ENCODE measurements at regions not wholly inside any gene's neighbourhood (a gene's known extent, or its start where the extent isn't known, plus 50 kb on each side); places are given as distances from the start of the nearest gene placed in this dataset.
A peak's percentile ranks its signal among the peaks of the same experiment; 100 is the strongest.

DNA sequence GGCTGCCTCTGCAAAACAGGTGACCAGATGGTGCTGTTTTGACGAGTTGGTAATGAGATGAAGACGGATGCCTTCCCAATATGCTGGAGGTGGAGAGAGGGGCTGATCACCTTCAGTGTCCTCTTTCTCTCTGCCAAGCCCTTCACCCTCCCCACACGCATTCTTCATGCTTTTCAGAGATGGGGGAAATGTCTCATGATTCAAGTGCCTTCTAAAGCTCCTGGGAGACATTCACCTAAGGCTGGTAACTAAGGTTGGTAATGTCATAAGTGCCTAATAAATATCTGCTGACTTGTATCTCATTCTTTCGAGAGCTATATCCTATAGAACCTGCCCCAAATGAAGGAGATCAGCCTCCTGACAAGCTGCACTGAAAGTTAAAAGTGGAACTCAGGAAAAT, 86.2 kb upstream of the MBNL2 start:
- no peak for DNase-seq (ENCODE audit: low spot score)

GRCh38 chr13:97136418-97136817, 85.7 kb upstream of the MBNL2 start:
- DNase-seq (ENCODE audit: low spot score): no peak

DNA sequence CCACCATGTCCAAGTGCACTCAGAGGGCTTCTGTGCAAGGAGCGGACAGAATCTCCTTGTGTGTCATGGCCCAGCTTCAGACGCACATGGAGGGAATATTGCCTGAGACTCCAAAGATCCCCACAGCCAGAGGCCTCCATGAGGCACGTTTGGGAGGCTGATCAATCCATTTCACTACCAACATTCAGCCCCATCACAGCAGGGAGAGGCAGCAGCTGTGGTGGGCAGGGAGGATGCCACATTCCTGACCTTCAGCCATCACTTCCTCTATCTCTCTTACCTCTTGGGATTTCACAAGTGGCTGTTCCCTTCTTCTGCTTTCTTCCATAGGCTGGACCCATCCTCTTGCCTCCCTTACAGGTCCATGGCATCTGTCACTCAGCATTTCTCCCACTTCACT, 82.4 kb upstream of the MBNL2 start:
- no peak for DNase-seq (ENCODE audit: low spot score)

DNA sequence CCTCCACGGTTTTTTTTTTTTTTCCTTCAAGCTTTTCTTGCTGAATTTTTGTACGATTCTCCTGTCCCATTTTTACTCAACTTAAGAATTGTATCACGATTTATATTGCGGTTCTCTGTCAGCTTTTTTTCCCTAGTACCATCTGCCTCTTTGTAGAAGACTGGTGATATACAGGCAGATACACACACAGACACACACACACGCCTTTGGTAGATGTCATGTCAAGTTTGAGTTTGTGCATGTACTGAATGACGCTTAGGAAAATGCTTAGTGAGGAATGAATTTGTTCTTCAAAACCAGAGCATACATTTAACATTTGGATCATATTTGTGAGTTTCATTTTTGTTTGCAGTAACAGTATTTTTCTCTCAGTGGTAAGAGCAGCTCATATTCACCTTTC, 82.0 kb upstream of the MBNL2 start:
- no peak for DNase-seq (ENCODE audit: low spot score)

DNA sequence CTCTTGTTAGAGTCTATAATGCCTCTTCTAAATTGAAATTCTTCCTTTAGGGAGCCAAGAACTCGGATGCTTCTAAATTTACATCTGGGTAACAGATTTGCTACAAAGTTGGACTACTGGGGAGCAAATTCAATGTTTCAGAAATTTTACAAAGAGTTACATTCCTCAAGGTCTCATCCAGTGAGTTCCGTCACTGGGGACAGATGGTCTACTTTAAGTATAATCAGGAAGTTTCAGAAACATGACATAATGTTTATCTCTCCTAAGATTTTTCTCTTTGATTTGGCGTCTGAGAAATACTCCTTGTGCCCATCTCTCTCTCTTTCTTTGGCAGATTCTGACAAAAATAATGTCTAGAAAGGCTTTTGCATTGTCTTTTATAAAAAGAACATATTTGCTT, 81.5 kb upstream of the MBNL2 start:
- DNase-seq (ENCODE audit: low spot score): no peak

DNA sequence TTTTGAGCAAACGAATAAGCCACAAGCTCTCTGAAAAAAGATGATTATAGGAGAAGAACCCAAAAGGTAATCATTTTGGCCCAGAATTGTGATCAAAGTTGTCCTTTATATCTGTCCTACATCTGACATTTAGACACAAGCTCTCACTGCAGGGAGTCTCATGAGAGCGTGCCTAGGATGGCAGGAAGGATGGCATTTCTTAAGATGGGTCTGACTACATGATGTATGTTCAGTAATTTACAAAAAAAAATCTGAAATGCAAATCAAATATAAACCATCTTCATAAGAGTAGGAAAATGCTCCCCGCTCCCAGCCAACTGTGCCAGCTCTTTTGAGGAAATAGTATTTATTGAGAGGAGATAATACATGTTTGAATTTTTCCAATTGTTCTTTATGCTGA, 81.0 kb upstream of the MBNL2 start:
- no peak for DNase-seq (ENCODE audit: low spot score)

GRCh38 chr13:97141564-97142005, 80.5 kb upstream of the MBNL2 start:
- peak; percentile 6 for DNase-seq (ENCODE audit: low spot score)

DNA sequence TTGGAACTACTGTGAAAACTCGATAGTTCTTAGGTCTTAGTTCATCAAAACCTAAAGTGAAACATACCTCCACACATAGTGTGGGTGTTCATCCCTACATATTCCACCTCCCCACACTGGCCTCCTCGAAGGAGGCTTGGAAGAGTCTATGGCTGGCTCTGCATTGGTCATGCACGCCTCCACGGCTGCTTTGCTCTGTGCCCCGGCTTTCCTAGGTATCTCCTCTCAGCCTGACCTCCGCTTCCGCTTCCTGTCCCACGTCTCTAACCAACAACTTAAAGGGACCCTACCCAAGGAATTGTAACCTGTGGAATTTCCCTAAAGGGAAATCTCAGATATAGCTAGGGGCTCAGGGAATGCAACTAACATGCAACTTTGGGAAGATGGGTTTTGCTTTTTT, 79.7 kb upstream of the MBNL2 start:
- DNase-seq (ENCODE audit: low spot score): no peak

GRCh38 chr13:97145057-97145456, 77.1 kb upstream of the MBNL2 start:
- no peak for DNase-seq (ENCODE audit: low spot score)

DNA sequence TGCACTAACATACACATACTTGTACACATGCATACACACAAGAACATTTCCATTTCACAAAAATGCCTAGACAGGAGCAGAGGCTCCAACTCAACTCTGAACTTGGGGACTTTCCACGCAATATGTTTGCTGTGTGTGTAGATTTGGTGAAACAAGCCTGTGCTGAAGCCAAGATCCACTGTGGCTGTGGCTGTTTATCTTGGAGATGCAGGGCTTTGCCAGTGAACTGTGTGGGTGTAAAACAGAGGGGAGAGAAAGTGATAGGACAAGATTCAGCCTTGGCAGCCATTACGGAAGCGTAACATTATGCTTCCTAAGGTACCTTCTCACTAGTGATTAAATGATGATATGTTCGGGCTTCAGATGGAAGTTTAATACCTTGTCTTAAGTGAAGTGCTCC, 73.2 kb upstream of the MBNL2 start:
- no peak for DNase-seq (ENCODE audit: low spot score)

DNA sequence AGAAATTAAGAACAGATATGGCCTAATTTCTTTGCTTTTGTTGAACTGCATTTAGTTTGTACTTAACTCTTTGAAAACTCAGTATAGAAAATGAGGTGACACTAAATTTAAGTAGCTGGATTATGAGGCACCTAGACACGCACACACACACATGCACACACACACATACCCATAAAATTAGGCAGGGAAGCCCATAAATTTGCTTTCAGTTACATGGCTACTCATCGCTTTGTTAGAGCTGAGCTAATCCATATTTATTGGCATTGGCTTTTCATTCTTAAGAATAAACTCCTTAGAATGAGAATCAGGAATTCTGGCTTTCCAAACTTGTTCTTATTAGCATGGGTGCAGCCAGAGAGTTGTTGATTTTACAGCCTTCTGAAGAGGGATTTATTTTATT, 61.7 kb upstream of the MBNL2 start:
- DNase-seq (ENCODE audit: low spot score): no peak

DNA sequence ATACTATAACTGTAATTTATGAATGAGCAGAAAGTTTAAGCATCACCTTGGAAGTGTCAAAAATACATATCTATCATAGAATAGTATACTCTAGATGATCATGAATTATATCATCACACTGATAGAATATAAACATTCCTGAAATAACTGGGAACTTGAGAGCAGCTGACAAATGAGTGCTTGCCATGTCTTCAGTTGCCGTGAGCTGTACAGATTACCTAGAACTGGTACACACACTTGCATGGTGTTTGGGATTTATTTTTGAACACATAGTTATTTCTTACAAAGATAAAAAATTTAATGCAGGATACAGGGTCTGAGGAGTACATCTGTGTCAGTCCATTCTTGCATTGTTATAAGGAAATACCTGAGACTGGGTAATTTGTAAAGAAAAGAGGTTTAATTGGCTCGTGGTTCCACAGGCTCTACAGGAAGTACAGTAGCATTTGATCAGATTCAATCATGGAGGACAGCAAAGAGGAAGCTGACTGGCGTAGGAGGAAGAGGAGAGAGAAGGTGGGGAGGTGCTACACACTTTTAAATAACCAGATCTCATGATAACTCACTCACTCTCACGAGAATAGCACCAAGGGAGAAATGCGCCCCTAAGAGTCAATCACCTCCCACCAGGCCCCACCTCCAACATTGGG, 60.4 kb upstream of the MBNL2 start:
- no peak for DNase-seq (ENCODE audit: low spot score)

- no peak for DNase-seq (ENCODE audit: low spot score)
These were observed 56.4 kb upstream of the MBNL2 start for GRCh38 chr13:97165502-97166425.

- DNase-seq (ENCODE audit: low spot score): no peak
These were observed 51.0 kb upstream of the MBNL2 start for GRCh38 chr13:97171136-97171535.

Data from CD4-positive, alpha-beta T cell treated with Interleukin-2 at 100 ng/mL for 4 hours (primary cell).